ENCODE measurements at regions not wholly inside any gene's neighbourhood (a gene's known extent, or its start where the extent isn't known, plus 50 kb on each side); places are given as distances from the start of the nearest gene placed in this dataset.

GRCh38 chr5:84647581-84647980 is 262.9 kb upstream of the EDIL3 start:
- TF ChIP-seq POLR2A (IDR thresholded peaks at IDR 0.05; ENCODE audit: low read depth) (no peak), POLR2AphosphoS5 (IDR thresholded peaks at IDR 0.05) (no peak)
- TF ChIP-seq, protein P1, sequence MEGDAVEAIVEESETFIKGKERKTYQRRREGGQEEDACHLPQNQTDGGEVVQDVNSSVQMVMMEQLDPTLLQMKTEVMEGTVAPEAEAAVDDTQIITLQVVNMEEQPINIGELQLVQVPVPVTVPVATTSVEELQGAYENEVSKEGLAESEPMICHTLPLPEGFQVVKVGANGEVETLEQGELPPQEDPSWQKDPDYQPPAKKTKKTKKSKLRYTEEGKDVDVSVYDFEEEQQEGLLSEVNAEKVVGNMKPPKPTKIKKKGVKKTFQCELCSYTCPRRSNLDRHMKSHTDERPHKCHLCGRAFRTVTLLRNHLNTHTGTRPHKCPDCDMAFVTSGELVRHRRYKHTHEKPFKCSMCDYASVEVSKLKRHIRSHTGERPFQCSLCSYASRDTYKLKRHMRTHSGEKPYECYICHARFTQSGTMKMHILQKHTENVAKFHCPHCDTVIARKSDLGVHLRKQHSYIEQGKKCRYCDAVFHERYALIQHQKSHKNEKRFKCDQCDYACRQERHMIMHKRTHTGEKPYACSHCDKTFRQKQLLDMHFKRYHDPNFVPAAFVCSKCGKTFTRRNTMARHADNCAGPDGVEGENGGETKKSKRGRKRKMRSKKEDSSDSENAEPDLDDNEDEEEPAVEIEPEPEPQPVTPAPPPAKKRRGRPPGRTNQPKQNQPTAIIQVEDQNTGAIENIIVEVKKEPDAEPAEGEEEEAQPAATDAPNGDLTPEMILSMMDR (IDR thresholded peaks at IDR 0.05): no peak

Data from esophagus muscularis mucosa (tissue), 3 donors.